ENCODE measurements at regions not wholly inside any gene's neighbourhood (a gene's known extent, or its start where the extent isn't known, plus 50 kb on each side); places are given as distances from the start of the nearest gene placed in this dataset.

DNA sequence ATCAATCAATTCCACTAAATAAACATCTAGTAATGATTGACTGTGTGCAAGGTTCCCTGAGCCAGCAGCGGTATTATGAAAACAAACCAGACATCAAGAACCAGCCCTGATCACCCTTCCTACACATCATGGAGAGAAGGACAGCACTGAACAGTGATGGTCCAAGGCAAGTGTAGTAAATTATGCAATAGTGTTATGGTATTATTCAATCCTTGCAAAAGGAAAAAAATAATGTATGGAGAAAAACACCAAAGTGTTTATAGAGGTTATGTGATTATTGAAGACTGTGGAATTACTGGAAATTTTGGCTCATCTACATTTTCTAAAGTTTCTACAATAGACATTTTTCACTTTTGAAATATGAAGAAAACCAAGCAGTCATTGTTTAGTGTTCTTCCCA, 105.3 kb downstream of the RCN1 start:
- TF ChIP-seq CTCF (IDR thresholded peaks at IDR 0.05) (no peak), POLR2A (IDR thresholded peaks at IDR 0.05) (no peak), POLR2AphosphoS5 (IDR thresholded peaks at IDR 0.05; ENCODE audit: insufficient read depth in 1 of 2, low read depth in 1 of 2) (no peak)
